ENCODE measurements at regions not wholly inside any gene's neighbourhood (a gene's known extent, or its start where the extent isn't known, plus 50 kb on each side); places are given as distances from the start of the nearest gene placed in this dataset.

DNA sequence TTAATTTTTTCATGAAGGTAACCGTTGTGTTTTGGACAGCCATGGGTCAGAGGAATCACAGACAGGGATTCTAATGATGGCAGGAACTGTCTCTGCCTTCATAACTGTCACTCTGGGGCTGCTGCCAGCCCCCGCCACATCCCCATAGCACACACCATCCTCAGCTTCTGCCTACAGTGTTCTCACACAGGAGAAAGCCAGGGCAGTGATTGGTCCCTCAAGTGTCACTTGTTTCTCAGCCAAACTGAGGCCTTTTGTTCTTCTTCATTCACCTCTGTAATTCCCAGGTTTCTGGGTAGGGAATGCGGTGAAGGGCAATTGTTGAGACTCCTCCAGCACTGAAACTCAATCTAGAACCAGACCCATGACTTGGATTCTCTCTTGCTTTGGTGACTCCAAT is 65.4 kb upstream of the C3orf80 start (continued):
- TF ChIP-seq RUNX1 (IDR thresholded peaks at IDR 0.05; ENCODE audit: low read depth) (no peak), NFE2 (IDR thresholded peaks at IDR 0.05; ENCODE audit: low read depth) (no peak), RHOXF2B (CRISPR knock-in tag; conservative IDR thresholded peaks at IDR 0.05) (no peak), ZC3H4 (CRISPR knock-in tag; IDR thresholded peaks at IDR 0.05; ENCODE audit: borderline replicate concordance) (no peak), KDM5B (IDR thresholded peaks at IDR 0.05; ENCODE audit: insufficient replicate concordance, low read depth, low read length) (no peak), SAFB (IDR thresholded peaks at IDR 0.05; ENCODE audit: borderline replicate concordance, low read depth, low read length) (no peak), CSDE1 (IDR thresholded peaks at IDR 0.05) (no peak)
- TF ChIP-seq, protein P1, sequence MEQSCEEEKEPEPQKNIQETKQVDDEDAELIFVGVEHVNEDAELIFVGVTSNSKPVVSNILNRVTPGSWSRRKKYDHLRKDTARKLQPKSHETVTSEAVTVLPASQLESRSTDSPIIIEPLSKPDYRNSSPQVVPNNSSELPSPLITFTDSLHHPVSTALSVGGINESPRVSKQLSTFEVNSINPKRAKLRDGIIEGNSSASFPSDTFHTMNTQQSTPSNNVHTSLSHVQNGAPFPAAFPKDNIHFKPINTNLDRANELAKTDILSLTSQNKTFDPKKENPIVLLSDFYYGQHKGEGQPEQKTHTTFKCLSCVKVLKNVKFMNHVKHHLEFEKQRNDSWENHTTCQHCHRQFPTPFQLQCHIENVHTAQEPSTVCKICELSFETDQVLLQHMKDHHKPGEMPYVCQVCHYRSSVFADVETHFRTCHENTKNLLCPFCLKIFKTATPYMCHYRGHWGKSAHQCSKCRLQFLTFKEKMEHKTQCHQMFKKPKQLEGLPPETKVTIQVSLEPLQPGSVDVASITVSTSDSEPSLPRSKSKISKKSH (CRISPR knock-in tag; IDR thresholded peaks at IDR 0.05): no peak
- TF ChIP-seq, protein P2, sequence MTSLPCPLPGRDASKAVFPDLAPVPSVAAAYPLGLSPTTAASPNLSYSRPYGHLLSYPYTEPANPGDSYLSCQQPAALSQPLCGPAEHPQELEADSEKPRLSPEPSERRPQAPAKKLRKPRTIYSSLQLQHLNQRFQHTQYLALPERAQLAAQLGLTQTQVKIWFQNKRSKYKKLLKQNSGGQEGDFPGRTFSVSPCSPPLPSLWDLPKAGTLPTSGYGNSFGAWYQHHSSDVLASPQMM (CRISPR knock-in tag; IDR thresholded peaks at IDR 0.05): no peak

DNA sequence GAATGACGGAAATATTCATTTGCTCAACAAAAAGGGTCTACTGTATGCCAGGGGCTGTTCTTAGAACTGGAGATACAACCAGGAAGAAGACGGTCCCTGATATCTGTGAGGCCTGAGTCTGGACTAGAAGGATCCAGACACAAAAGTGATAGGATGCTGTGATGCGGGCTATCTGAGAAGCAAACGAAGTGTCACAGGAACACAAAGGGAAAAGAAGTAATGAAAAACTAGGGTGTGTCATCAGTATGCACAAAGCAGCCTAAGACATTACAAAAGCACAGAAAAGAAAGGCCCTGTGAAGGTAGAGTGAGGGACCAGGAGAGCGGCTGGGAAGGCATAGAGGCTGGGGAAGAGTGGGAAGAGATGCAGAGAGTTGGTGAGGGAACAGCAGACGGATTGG is 63.3 kb upstream of the C3orf80 start:
- in situ Hi-C loops (cut with MboI): no loop called here
- H3K27me3 ChIP-seq (ENCODE audit: control insufficient read depth in 2 of 2, insufficient read depth in 2 of 2, low read length in 2 of 2): peaks cover 0 to 4% of the 10 kb centered on the region in 2 experiments; a peak in 1 of 5 replicates
- no peaks in the 10 kb centered on the region for H3K36me3 ChIP-seq (ENCODE audit: control insufficient read depth, insufficient read depth, low read length)
- under 1% methylated on average over 6 of the region's 6 CpGs for WGBS (ENCODE audit: insufficient coverage, low coverage, missing lambda C conversion rate)
- FAIRE-seq: no peak
- no peak overlapping the region for H2AFZ ChIP-seq (ENCODE audit: low read depth, low read length)
- H3K4me3 ChIP-seq: no peak overlapping the region
- ATAC-seq: no peak
- intact Hi-C loops (cut with micrococcal nuclease): loop anchor here (2.0 kb wide), 1 partner anchor 181 kb away; no protein-coding TSS in a partner anchor
- no peak overlapping the region for H3K9ac ChIP-seq (ENCODE audit: insufficient read depth in 1 of 2, low read depth in 2 of 2, low read length in 2 of 2)
- H3K9me1 ChIP-seq (ENCODE audit: control insufficient read depth, insufficient read depth, low read length): peaks cover 3% of the 10 kb centered on the region
- H3K4me1 ChIP-seq (replicated peaks in 1 of 2; ENCODE audit: control insufficient read depth in 2 of 2, insufficient read depth in 2 of 2, low read length in 2 of 2): no peaks in the 10 kb centered on the region
- ChIA-PET CTCF (ENCODE audit: low intra/inter-chr PET ratio) (interaction anchor here (1.7 kb wide), 1 partner anchor 49 kb away, joined by 4 read pairs; no protein-coding TSS in a partner anchor), POLR2A (interaction anchor here (0.7 to 0.8 kb wide), 2 partner anchors 21 to 288 kb away, joined by 3 to 4 read pairs; partner anchors contain the start of gene TRIM59)
- DNase-seq (ENCODE audit: extremely low read depth in 1 of 4, low spot score in 3 of 4): no peak
- no peaks in the 10 kb centered on the region for H3K79me2 ChIP-seq (ENCODE audit: control insufficient read depth, insufficient read depth, low read length)
- no peaks in the 10 kb centered on the region for H3K9me3 ChIP-seq (replicated peaks; ENCODE audit: control insufficient read depth, insufficient read depth, low read depth, low read length)
- no peak overlapping the region for H3K27ac ChIP-seq (ENCODE audit: extremely low read depth, low read depth, low read length)
- no TSS peak for BruUV-seq (replicated peaks)
- H4K20me1 ChIP-seq (replicated peaks; ENCODE audit: control insufficient read depth, insufficient read depth, low read length): 0 out of 2 replicates have a peak, but pooled peaks cover 2% of the 10 kb centered on the region
- H3K4me2 ChIP-seq (ENCODE audit: insufficient read depth, low read length): no peak overlapping the region
- TF ChIP-seq, protein P3, sequence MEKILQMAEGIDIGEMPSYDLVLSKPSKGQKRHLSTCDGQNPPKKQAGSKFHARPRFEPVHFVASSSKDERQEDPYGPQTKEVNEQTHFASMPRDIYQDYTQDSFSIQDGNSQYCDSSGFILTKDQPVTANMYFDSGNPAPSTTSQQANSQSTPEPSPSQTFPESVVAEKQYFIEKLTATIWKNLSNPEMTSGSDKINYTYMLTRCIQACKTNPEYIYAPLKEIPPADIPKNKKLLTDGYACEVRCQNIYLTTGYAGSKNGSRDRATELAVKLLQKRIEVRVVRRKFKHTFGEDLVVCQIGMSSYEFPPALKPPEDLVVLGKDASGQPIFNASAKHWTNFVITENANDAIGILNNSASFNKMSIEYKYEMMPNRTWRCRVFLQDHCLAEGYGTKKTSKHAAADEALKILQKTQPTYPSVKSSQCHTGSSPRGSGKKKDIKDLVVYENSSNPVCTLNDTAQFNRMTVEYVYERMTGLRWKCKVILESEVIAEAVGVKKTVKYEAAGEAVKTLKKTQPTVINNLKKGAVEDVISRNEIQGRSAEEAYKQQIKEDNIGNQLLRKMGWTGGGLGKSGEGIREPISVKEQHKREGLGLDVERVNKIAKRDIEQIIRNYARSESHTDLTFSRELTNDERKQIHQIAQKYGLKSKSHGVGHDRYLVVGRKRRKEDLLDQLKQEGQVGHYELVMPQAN (IDR thresholded peaks at IDR 0.05; ENCODE audit: borderline replicate concordance): no peak
- TF ChIP-seq DIDO1 (tag; IDR thresholded peaks at IDR 0.05; ENCODE audit: low read depth) (no peak), HCFC1 (IDR thresholded peaks at IDR 0.05; ENCODE audit: low read depth, low read length) (no peak), PHF20 (IDR thresholded peaks at IDR 0.05; ENCODE audit: partially characterized antibody) (no peak), ZNF134 (CRISPR knock-in tag; conservative IDR thresholded peaks at IDR 0.05) (no peak), EWSR1 (IDR thresholded peaks at IDR 0.05; ENCODE audit: borderline replicate concordance, low read depth, partially characterized antibody) (no peak), IFI16 (CRISPR knock-in tag; IDR thresholded peaks at IDR 0.05) (no peak), KLF1 (tag; IDR thresholded peaks at IDR 0.05) (no peak)

Measured in K562 (cell line).